NCI-H2107 treated with DMSO at 0.1 percent for 48 hours (cell line): ENCODE measurements at regions not wholly inside any gene's neighbourhood (a gene's known extent, or its start where the extent isn't known, plus 50 kb on each side); places are given as distances from the start of the nearest gene placed in this dataset.
A peak's percentile ranks its signal among the peaks of the same experiment; 100 is the strongest.

Experiments used
- DNase-seq: peaks from one replicate; lab custom pipeline; 2025; ENCODE audit not compliant: unreplicated experiment; lab: John Stamatoyannopoulos, UW

DNA sequence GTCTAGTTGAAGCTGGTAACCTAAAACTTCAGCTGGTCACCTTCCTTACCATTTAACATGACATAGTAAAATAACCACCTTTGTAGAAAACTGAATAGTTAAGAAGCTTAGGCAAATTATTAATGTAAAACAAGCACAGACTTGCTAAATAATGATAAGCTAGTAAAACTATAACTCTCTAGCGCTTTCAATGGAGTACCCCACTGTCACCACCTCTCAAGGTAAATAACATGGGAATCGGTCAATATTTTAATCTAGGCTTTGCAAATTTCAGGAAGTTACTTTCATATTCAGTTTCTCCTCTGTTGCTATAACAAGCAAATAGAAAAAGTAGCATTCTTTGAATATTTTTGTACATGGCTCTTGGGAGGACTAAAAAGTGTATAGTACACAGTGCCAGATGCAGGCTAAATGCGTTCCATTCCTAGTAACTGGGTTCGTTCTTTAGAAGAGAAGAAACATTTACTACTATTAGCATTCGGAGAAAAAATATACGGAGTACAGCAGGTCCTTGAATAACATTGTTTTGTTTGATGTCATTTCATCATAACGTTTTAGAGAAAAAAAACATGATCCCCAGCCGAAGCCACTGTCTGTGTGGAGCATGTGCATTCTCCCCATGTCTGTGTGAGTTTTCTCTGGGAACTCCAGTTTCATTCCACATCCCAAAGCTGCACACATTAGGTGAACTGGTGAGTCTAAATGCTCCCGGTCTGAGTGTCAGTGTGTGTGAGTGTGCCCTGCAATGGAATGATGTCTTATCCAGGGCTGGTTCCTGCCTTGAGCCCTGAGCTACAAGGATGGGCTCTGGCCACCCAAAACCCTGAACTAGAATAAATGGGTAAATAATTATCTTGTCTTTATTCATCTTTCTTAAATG, 52.5 kb downstream of the EPRS1 start:
- no peak for DNase-seq

DNA sequence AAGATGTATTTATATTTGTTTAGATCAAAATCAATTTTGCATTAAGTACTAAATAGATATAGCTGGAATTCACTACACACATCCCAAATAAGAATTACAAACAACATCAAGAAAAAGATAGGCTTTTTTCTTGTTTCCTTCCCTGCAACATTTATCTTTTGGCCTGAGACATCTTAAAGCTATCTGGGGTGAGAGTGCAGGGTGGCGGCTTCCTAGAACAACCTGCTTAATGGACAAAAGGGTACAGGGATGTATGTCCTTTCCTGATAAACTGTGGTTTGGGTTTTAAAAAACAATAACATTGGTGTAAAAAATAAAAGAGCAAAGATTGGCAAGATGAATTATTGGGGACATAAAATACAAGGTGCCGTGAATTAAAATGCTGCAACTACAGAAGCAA, 54.4 kb downstream of the EPRS1 start:
- no peak for DNase-seq

DNA sequence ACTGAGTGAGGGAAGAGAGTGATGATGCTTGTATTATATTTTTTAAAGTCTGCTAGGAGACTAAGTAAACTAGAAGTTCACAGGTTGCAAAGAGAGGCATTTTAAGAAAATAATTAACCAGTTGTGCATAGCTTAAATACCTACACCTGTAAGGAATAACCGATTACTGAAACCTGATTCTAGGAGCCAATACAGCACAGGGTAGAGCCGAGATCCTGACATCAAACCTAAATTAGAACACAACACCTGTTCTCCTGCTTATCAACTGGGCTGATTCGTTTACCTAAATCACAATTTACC, 54.8 kb downstream of the EPRS1 start:
- DNase-seq, result no peak

DNA sequence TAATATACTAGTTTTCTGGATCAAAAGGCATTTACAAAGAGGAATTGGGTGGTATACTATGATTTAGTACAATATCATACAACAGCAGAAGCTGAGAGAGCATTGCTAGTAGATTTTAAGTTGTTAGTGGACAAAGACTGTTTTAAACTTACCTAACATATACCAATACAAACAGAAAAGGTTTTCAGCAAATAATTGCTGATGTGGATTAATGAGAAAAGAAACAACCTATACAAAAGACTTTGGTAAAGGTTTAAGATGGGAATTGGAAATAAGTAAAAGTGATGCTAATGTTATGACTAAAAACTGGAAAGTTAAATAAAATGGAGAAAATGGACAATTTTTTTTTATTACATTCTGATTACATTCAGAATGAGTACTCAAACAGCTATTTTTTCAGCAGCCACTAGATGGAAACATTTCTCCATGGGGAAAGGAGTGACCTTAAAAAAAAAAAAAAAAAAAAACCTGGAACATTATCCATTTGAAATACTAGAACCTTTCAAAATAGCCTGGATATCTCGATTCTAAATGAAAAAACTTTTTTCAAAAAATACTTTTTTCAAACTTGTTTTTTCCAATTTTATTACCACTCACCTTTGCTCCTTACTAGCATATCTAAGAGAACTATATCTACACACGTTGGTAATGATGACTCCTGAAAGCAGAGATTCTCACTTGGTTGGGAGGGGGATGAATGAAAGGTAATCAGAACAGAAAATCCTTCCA, 55.4 kb downstream of the EPRS1 start:
- DNase-seq, result peak; percentile 59

DNA sequence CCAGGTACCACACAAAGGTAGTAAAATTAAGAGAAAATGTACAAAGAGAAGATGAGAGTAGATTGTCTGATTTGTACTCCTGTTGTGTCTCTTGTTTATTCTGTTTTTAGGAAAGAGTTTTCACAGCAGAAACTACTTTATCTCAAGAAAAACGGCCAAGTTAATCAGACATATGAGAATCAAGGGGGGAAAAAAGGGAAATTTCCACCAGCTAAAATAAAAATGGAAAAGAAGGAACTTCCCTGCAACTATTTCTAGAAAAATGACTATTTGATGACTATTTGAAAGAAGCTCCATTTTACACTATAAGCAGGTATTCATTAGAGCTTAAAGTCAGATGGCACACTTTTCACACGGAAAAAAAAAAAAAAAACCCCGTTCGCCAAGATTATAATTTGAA, 56.5 kb downstream of the EPRS1 start:
- DNase-seq, result no peak

DNA sequence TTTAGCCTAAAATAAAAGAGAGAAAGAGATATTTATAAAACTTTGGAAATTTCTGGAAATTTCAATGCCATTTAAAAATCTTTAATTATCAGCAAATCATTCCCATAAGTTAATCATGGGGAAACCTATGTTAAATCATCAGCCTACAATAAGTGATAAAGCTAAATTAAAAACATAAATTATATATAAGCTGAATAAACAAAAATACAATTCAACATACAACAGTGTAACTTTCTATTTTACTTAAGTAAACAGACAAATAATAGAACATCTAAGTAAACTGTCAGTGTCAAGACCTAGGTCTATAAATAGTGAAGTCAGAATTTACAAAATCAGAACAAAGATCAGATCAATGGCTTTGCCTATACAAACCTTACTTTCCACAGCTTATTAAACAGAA, 57.5 kb downstream of the EPRS1 start:
- DNase-seq, result no peak

DNA sequence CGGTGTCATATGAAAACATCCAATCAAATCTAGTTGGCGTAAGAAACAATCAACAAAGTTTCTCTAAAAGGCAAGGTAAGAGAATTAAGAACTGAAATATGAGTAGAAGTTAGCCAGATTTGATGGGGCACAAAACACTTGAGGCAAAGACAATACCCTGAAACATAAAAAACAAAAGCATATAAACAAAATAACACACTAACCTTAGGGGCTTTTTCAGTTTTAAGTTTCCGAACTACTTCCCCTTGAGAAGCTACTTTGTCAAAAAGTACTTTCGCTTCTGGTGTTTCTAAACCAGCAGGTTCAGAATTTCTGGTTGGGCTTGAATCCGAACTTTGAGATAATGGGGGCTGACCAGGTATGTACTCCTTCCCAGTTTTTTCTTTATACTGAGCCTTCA, 57.9 kb downstream of the EPRS1 start:
- no peak for DNase-seq

DNA sequence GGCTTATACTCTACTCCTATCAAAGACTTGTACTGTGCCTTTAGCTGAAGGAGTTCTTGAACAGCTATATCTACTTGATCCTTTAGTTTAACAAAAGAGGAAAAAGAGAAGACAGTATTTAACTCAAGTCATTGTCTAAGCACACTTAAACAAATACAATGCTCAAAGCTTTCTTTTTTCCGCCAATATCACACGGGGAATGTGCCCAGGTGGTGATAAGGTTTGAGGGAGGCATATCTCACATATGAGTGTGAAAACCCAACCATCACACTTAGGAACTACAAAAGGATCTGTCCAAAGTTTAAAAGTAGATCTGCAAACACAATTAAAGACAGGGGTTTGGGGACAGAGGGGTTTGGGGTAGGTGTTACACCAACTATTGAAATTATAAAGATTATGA, 59.0 kb upstream of the SLC30A10 start:
- DNase-seq, result no peak

DNA sequence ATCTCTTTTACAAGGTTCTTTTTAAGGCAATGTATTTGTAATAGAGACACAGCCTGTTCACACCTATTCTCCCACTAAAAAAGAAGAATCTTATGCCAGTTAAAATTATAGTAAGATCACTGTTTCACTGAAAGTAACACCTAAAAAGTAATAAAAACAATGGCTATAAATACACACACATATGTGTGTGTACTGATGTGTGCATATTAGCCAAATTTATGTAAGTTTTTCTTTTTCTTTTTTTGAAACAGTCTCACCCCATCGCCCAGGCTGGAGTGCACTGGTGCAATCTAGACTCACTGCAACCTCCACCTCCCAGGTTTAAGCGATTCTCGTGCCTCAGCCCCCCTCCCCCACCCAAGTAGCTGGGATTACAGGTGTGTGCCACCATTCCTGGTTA, 56.8 kb upstream of the SLC30A10 start:
- DNase-seq, result no peak
